ENCODE measurements at regions not wholly inside any gene's neighbourhood (a gene's known extent, or its start where the extent isn't known, plus 50 kb on each side); places are given as distances from the start of the nearest gene placed in this dataset.

DNA sequence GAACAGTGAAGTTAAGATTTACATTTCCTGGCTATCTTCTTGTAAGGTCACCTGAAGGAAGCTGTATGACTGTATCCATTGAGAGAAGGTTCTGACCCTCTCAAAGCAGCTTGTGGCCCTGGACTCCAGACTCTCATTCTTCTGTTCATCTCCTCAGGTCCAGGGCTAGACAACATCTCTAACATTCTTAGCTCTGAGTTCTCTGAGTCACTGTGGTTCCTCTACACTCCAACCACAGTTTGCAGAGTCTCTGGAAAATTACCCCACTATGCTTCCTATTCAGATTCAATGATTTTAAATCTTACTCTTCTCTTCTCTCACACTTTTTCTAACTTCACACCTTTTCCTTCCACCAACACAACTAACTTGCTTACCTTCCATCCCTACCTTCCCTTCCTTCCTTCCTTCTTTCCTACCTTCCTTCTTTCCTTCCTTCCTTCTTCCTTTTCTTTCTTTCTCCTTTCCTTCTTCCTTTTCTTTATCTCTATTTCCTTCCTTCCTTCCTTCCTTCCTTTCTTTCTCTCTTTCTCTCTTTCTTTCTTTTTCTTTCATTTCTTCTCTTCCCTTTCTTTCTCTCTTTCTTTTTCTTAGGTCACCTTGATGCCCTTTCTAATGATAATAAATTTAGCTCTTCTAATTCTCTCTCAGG lies 824.3 kb upstream of the ZEB2 start:
- DNase-seq (ENCODE audit: extremely low spot score), result no peak
- ChIA-PET CTCF (interaction anchor here (1.9 kb wide), 1 partner anchor 10 kb away, joined by 5 read pairs; no protein-coding TSS in a partner anchor), POLR2A (no interaction called here)
- TF ChIP-seq, protein P1, sequence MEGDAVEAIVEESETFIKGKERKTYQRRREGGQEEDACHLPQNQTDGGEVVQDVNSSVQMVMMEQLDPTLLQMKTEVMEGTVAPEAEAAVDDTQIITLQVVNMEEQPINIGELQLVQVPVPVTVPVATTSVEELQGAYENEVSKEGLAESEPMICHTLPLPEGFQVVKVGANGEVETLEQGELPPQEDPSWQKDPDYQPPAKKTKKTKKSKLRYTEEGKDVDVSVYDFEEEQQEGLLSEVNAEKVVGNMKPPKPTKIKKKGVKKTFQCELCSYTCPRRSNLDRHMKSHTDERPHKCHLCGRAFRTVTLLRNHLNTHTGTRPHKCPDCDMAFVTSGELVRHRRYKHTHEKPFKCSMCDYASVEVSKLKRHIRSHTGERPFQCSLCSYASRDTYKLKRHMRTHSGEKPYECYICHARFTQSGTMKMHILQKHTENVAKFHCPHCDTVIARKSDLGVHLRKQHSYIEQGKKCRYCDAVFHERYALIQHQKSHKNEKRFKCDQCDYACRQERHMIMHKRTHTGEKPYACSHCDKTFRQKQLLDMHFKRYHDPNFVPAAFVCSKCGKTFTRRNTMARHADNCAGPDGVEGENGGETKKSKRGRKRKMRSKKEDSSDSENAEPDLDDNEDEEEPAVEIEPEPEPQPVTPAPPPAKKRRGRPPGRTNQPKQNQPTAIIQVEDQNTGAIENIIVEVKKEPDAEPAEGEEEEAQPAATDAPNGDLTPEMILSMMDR (IDR thresholded peaks at IDR 0.05; ENCODE audit: control extremely low read depth, extremely low read depth, low read depth, missing control alignments), result no peak

DNA sequence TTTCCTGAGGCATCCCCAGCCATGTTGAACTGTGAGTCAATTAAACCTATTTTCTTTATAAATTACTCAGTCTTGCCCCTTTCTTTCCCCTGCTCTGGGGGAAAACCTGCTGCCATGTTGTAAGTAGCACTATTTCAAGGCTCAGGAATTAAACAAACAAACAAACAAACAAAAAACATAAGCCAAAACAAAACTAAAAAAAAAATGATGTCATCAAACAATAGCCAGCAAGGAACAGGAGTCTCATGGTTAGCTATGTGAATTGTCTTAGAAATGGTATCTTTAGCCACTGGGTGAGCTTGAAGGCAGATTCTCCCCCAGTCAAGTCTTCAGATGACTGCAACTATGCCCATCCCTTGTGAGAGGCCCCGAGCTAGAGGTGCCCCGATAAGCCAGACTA lies 823.4 kb upstream of the ZEB2 start:
- TF ChIP-seq, protein P1 (IDR thresholded peaks at IDR 0.05; ENCODE audit: control extremely low read depth, extremely low read depth, low read depth, missing control alignments), result no peak
- DNase-seq (ENCODE audit: extremely low spot score), result no peak
- ChIA-PET POLR2A (no interaction called here), CTCF (no interaction called here)

DNA sequence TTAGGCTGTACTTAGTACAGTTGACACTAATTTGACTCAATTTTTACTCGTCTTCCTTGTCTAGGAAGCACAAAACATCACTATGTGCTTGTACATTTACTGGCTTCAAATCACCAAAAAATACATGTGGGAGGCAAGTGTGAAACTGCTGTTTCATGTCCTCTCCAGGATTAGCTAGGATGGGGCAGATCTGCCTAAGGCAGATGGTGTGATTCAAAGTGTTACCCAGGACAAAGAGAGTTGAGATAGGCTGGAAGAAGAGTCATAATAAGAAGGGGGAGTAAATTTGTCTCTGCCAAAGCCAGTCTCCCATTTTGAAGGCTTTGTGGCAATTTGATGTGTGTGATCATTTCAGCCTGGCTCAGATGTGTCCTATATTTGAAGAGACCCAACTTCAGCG lies 821.6 kb upstream of the ZEB2 start:
- no peak for DNase-seq (ENCODE audit: extremely low spot score)
- CTCF ChIA-PET, result no interaction called here
- TF ChIP-seq, protein P1 (IDR thresholded peaks at IDR 0.05; ENCODE audit: control extremely low read depth, extremely low read depth, low read depth, missing control alignments), result no peak
- POLR2A ChIA-PET, result no interaction called here

DNA sequence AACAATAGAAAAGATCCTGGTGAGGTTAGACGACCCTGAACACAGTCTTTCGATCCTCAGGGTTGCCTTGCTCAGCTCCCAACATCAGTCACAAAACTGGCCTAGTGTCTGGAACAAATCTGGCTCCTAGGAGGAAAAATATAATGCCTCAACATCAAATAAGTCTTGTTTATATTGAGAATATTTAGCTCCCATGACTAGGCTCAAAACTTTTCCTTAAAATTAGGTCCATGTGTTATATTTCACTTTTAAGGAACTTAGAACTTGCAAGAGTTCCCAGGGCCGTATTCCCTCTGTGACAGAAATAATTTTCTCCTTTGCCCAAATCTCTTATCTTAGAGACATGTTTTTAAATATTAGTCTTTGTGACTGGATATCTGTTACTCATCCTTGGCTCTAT lies 819.7 kb upstream of the ZEB2 start:
- POLR2A ChIA-PET, result no interaction called here
- no peak for DNase-seq (ENCODE audit: extremely low spot score)
- CTCF ChIA-PET, result interaction anchor here (1.2 to 1.4 kb wide), 2 partner anchors 10 to 13 kb away, joined by 3 to 4 read pairs; no protein-coding TSS in a partner anchor
- TF ChIP-seq, protein P1 (IDR thresholded peaks at IDR 0.05; ENCODE audit: control extremely low read depth, extremely low read depth, low read depth, missing control alignments), result no peak

DNA sequence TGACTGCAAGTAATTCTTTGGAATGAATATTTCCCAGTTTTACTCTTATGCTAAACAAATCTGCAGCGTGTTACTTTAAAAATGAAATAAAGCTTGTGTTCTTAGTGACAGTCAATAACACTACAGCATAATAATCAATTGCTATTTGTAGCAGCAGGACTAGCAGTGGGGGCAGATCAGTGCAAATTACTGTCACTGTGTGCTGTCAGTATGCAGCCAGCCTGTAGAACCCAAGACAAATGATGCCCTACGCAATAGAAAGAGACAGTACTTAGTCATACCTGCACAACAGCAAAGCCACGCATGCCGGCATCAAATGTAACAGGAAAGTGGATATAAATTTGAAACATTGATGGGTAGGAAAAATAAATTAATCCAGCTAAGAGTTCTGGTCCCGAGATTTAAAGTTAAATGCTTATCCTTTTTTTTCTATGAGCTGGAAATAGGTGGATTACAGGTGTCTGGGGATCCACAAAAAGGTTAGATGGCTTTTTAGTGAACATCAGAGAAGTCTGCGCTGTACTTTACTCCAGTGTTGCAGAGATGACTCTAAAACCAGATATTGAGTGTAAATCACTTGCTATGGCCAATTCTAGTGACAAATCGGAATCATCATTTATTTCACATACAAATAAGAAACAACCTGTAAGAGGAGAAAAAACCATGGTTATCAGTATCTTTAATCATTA lies 812.4 kb upstream of the ZEB2 start:
- CTCF ChIA-PET, result interaction anchor here (1.4 kb wide), 1 partner anchor 14 kb away, joined by 4 read pairs; no protein-coding TSS in a partner anchor
- TF ChIP-seq, protein P1 (IDR thresholded peaks at IDR 0.05; ENCODE audit: control extremely low read depth, extremely low read depth, low read depth, missing control alignments), result no peak
- POLR2A ChIA-PET, result no interaction called here

DNA sequence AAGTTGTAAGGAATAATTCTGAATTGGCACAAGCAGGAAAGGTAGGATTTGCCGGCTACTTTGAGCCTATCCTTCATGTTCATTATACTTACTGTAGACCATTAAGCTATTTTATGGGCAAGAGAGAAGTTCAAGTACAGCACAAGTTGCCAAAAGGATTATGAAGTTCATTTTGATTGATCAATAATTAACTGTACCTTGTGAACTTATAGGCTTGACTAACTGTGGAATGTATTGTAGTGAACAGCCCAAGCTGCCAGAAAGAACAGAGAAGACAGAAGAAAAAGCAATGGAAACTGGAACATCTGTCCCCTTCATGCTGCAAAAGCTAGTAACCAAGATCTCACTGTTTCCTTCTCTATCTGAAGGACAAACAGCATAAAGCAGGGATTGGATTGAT lies 810.1 kb upstream of the ZEB2 start:
- ChIA-PET CTCF (interaction anchor here (1.0 to 2.7 kb wide), 3 partner anchors 9 to 12 kb away, joined by 3 to 9 read pairs (median 4); no protein-coding TSS in a partner anchor), POLR2A (no interaction called here)
- TF ChIP-seq, protein P1 (IDR thresholded peaks at IDR 0.05; ENCODE audit: control extremely low read depth, extremely low read depth, low read depth, missing control alignments), result no peak
- no peak for DNase-seq (ENCODE audit: extremely low spot score)

More for the DNA sequence above, 812.4 kb upstream of the ZEB2 start:
- DNase-seq (ENCODE audit: extremely low spot score), result no peak
